GM19239 (cell line): ENCODE measurements at regions not wholly inside any gene's neighbourhood (a gene's known extent, or its start where the extent isn't known, plus 50 kb on each side); places are given as distances from the start of the nearest gene placed in this dataset.

Experiments
- DNase-seq: peaks from one replicate; pipeline ENCODE4 v3.0.0; 2011; ENCODE audit warnings: low spot score; ENCODE audit not compliant: insufficient read length
- FAIRE-seq: peaks from 2 replicates; lab custom pipeline; 2011; peaks lifted over from hg19 to GRCh38; lab: Jason Lieb, UNC

- FAIRE-seq (no peak), DNase-seq (no peak)
Observed at GRCh38 chr7:32357535-32358277, 132.5 kb downstream of the LSM5 start.

- FAIRE-seq, result no peak
- DNase-seq, result no peak
Observed at GRCh38 chr7:32347244-32347828, 142.8 kb downstream of the LSM5 start.

GRCh38 chr7:32346253-32346652 is 143.9 kb downstream of the LSM5 start:
- FAIRE-seq (no peak), DNase-seq (no peak)

GRCh38 chr7:32336726-32337125 is 153.5 kb downstream of the LSM5 start:
- no peak for FAIRE-seq
- DNase-seq, result no peak

GRCh38 chr7:32335107-32335506 is 155.1 kb downstream of the LSM5 start:
- no peak for DNase-seq
- no peak for FAIRE-seq

- DNase-seq, result no peak
- FAIRE-seq, result no peak
Observed at GRCh38 chr7:32330602-32331001, 159.6 kb downstream of the LSM5 start.

GRCh38 chr7:32326078-32326477 is 164.1 kb downstream of the LSM5 start:
- no peak for DNase-seq
- FAIRE-seq, result no peak

GRCh38 chr7:32323712-32324111 is 166.5 kb downstream of the LSM5 start:
- no peak for FAIRE-seq
- DNase-seq, result no peak

- FAIRE-seq, result no peak
Observed at GRCh38 chr7:32319012-32319382, 171.2 kb downstream of the LSM5 start.

GRCh38 chr7:32318300-32319011 is 171.7 kb downstream of the LSM5 start:
- no peak for DNase-seq
- no peak for FAIRE-seq

More at GRCh38 chr7:32319012-32319382, 171.2 kb downstream of the LSM5 start:
- DNase-seq, result no peak

- no peak for FAIRE-seq
- DNase-seq, result no peak
Observed at GRCh38 chr7:32316839-32317238, 173.3 kb downstream of the LSM5 start.

GRCh38 chr7:32314761-32315160 is 175.4 kb downstream of the LSM5 start:
- no peak for FAIRE-seq
- DNase-seq, result no peak

GRCh38 chr7:32301427-32301826 is 188.8 kb downstream of the LSM5 start:
- DNase-seq (no peak), FAIRE-seq (no peak)

GRCh38 chr7:32299133-32299702 is 191.0 kb downstream of the LSM5 start:
- FAIRE-seq (no peak), DNase-seq (no peak)

- FAIRE-seq (no peak), DNase-seq (no peak)
Observed at GRCh38 chr7:32298408-32299132, 191.6 kb downstream of the LSM5 start.

- FAIRE-seq (no peak), DNase-seq (no peak)
Observed at GRCh38 chr7:32293833-32294232, 196.3 kb downstream of the LSM5 start.

GRCh38 chr7:32289651-32290414 is 200.3 kb downstream of the LSM5 start:
- FAIRE-seq, result no peak
- DNase-seq, result no peak

GRCh38 chr7:32285698-32286097 is 204.5 kb downstream of the LSM5 start:
- DNase-seq (no peak), FAIRE-seq (no peak)

GRCh38 chr7:32283546-32283945 is 206.6 kb downstream of the LSM5 start:
- FAIRE-seq (no peak), DNase-seq (no peak)

GRCh38 chr7:32279500-32279899 is 209.3 kb upstream of the PDE1C start:
- no peak for DNase-seq
- FAIRE-seq, result no peak
